B cell (primary cell): ENCODE measurements at regions not wholly inside any gene's neighbourhood (a gene's known extent, or its start where the extent isn't known, plus 50 kb on each side); places are given as distances from the start of the nearest gene placed in this dataset. TPM values are rescaled to one million over a fixed set of nuclear protein-coding genes. Genes with fewer than 3 reads are reported as not detected.

Source experiments
- ATAC-seq: fragments of 200-7000 bp; cut with Tn5 transposase; one replicate; pipeline ENCODE4 v1.10.0; 2021; ENCODE audit warnings: low read depth, mild to moderate bottlenecking, moderate number of reproducible peaks, moderate library complexity
- CTCF ChIA-PET: fragments of 350-600 bp; sonication (Branson Sonifier 250); formaldehyde crosslinking; loops from one replicate; lab custom pipeline; 2021; ENCODE audit warnings: antibody characterized with exemption, inconsistent platforms; lab: Charles Lee
- POLR2A ChIA-PET: fragments of 350-600 bp; sonication (Branson Sonifier 250); formaldehyde crosslinking; loops from one replicate; lab custom pipeline; 2021; ENCODE audit warnings: antibody characterized with exemption; lab: Charles Lee
- DNase-seq: peaks from one replicate; pipeline ENCODE4 v3.0.0; 2013
- H2AFZ ChIP-seq: 2 replicates; pipeline ENCODE4 v1.6.1; 2012; ENCODE audit warnings: mild to moderate bottlenecking, low read depth, low read length; ENCODE audit not compliant: insufficient read depth, poor library complexity, severe bottlenecking
- H3K27ac ChIP-seq, 2 donors: 1 replicate in 1 of 2; 2 replicates in 1 of 2; pipeline ENCODE4 v1.5.1; 2012 to 2013; ENCODE audit warnings: low read length in 2 of 2, mild to moderate bottlenecking in 2 of 2, moderate library complexity in 1 of 2
- H3K27me3 ChIP-seq, 4 experiments: fragments of 200-600 bp in 1 of 4; sonication (generic) in 1 of 4; replicated peaks in 1 of 4; 1 replicate in 2 of 4; 2 replicates in 2 of 4; pipeline versions ENCODE4 v1.6.1 to v1.7.0; 2013 to 2016; ENCODE audit warnings: low read length in 3 of 4, mild to moderate bottlenecking in 2 of 4, mixed read lengths in 1 of 4, moderate library complexity in 1 of 4; ENCODE audit not compliant: insufficient read depth in 4 of 4, control insufficient read depth in 3 of 4; ENCODE audit errors: control extremely low read depth in 1 of 4
- H3K36me3 ChIP-seq, 2 experiments: replicated peaks in 1 of 2; 1 replicate in 1 of 2; 2 replicates in 1 of 2; pipeline versions ENCODE4 v1.6.1 to v1.7.1; 2013; ENCODE audit warnings: low read length in 1 of 2; ENCODE audit not compliant: insufficient read depth in 2 of 2, control insufficient read depth in 1 of 2; ENCODE audit errors: control extremely low read depth in 1 of 2, extremely low read depth in 1 of 2
- H3K4me1 ChIP-seq, 2 donors: fragments of 200-600 bp in 1 of 2; sonication (generic) in 1 of 2; 1 replicate in 1 of 2; 2 replicates in 1 of 2; pipeline versions ENCODE4 v1.5.1 to v1.6.1; 2013 to 2017; ENCODE audit warnings: low read length in 2 of 2; ENCODE audit not compliant: control insufficient read depth in 2 of 2, insufficient read depth in 2 of 2
- H3K4me2 ChIP-seq: replicated peaks from 2 replicates; pipeline ENCODE3; 2012; ENCODE audit warnings: mild to moderate bottlenecking, low read depth, low read length; ENCODE audit not compliant: poor library complexity, severe bottlenecking
- H3K4me3 ChIP-seq, 5 experiments: fragments of 200-600 bp in 1 of 5; sonication (generic) in 1 of 5; 1 replicate in 3 of 5; 2 replicates in 2 of 5; pipeline versions ENCODE4 v1.5.1 to v1.7.0; 2011 to 2016; ENCODE audit warnings: low read length in 4 of 5, mild to moderate bottlenecking in 4 of 5, low read depth in 2 of 5, control low read depth in 1 of 5, moderate library complexity in 1 of 5; ENCODE audit not compliant: insufficient read depth in 1 of 5; ENCODE audit errors: control extremely low read depth in 1 of 5, extremely low read depth in 1 of 5
- H3K79me2 ChIP-seq: fragments of 200-600 bp; sonication (generic); one replicate; pipeline ENCODE4 v1.6.0; 2016; ENCODE audit warnings: low read length; ENCODE audit not compliant: control insufficient read depth, insufficient read depth
- H3K9ac ChIP-seq: fragments of 200-600 bp; sonication (generic); 2 replicates; pipeline ENCODE4 v1.6.1; 2017; ENCODE audit warnings: mild to moderate bottlenecking, low read length, moderate library complexity
- H3K9me3 ChIP-seq, 3 donors: one replicate each; pipeline versions ENCODE4 v1.6.1 to v1.7.1; 2013; ENCODE audit warnings: low read length in 2 of 3; ENCODE audit not compliant: control insufficient read depth in 2 of 3, insufficient read depth in 1 of 3; ENCODE audit errors: control extremely low read depth in 1 of 3
- H4K20me1 ChIP-seq: 2 replicates; pipeline ENCODE4 v1.6.0; 2012; ENCODE audit warnings: mild to moderate bottlenecking, low read length; ENCODE audit not compliant: insufficient read depth, control insufficient read depth, poor library complexity, severe bottlenecking
- H3K27ac Mint-ChIP-seq: one replicate; pipeline ENCODE4 v1.8.0; 2021; ENCODE audit warnings: mixed read lengths
- H3K27me3 Mint-ChIP-seq: one replicate; pipeline ENCODE4 v1.8.0; 2021; ENCODE audit warnings: mixed read lengths
- H3K4me1 Mint-ChIP-seq: one replicate; pipeline ENCODE4 v1.8.0; 2021; ENCODE audit warnings: mixed read lengths
- H3K4me3 Mint-ChIP-seq: one replicate; pipeline ENCODE4 v1.8.0; 2021; ENCODE audit warnings: mixed read lengths
- H3K9me3 Mint-ChIP-seq: one replicate; pipeline ENCODE4 v1.8.0; 2022; ENCODE audit warnings: mixed read lengths; ENCODE audit not compliant: insufficient read depth
- EZH2 ChIP-seq: IDR thresholded peaks from 2 replicates; pipeline ENCODE4 v1.6.1; 2012; ENCODE audit warnings: borderline replicate concordance, low read depth, mild to moderate bottlenecking, moderate library complexity, low read length; ENCODE audit not compliant: insufficient read depth, poor library complexity, severe bottlenecking
- WGBS: methylation state at CpG from one replicate; pipeline ENCODE4 v1.1.5; 2013; ENCODE audit warnings: missing lambda C conversion rate; ENCODE audit not compliant: insufficient coverage; 5-methylcytosine and 5-hydroxymethylcytosine counted together
- intact Hi-C: fragments of 100-400 bp; cut with micrococcal nuclease; formaldehyde crosslinking; loops from one replicate; pipeline ENCODE4 v1.10.0; 2022
- small RNA-seq: library from RNA; depleted of rRNA; stranded (forward); fragments of <200 nt; gene quantifications from one replicate; pipeline ENCODE3, GENCODE V24; 2012; ENCODE audit warnings: low replicate concordance, low read depth; ENCODE audit not compliant: insufficient read length
- TF ChIP-seq, protein P1 (sequence below): fragments of 200-600 bp; IDR thresholded peaks from one replicate; pipeline ENCODE4 v1.8.0; 2022; ENCODE audit warnings: antibody characterized with exemption, mild to moderate bottlenecking

DNA sequence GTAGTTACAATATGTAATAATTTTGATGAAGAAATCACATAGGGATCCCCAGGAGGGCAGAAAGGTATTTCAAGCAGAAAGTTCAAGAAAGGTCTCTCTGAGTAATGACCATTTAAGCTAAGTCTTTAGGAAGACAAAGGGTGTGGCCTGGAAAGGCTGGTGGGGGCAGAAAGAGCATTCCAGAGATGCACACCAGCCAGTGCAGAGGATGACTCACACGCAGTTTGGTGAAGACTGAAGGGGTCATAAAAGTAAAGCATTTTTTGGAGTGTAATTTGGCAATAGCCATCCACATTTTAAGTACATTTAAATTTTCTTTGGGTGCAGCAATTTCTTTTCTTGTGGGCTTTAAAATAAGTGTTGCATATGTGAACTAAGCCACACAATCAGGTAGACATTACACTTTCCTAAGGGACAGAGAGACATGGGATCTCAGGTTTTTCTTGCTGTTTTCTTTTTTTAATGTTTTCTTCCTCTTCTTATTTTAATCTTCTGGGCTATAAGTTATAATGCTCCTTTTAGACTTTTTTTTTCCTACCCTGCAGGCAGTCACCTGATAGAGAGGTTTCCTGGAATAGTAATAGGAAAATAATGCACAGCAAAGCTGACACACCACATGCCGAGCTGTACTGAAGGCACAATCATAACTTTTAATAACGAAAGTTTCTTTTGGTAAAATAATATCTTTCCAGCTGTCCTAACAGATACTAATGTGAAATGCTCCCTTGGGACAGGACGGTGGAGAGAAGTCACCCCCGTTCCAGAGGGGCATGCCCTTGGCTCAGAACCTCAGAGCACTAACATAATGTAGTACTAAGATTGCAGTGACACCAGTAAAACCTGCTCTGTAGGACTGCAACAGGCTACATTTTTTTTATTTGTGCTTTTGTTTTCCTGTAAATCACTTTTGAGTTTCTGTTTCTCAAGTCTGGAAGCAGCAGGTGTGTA is 49.6 kb upstream of the PTPRK start:
- WGBS, result no CpG with 5 or more reads among the region's 5 CpGs
- no peak for ATAC-seq
- Histone ChIP-seq H3K27ac (no peak overlapping the region), H2AFZ (no peak overlapping the region), H3K4me1 (no peaks in the 10 kb centered on the region), H3K79me2 (no peaks in the 10 kb centered on the region), H3K9me3 (peaks cover 0 to 3% (median 0%) of the 10 kb centered on the region in 3 donors), H3K27me3 (no peaks in the 10 kb centered on the region), H3K9ac (no peak overlapping the region), H3K4me3 (no peak overlapping the region), H3K36me3 (no peaks in the 10 kb centered on the region), H3K4me2 (no peak overlapping the region), H4K20me1 (no peaks in the 10 kb centered on the region)
- TF ChIP-seq, protein P1, sequence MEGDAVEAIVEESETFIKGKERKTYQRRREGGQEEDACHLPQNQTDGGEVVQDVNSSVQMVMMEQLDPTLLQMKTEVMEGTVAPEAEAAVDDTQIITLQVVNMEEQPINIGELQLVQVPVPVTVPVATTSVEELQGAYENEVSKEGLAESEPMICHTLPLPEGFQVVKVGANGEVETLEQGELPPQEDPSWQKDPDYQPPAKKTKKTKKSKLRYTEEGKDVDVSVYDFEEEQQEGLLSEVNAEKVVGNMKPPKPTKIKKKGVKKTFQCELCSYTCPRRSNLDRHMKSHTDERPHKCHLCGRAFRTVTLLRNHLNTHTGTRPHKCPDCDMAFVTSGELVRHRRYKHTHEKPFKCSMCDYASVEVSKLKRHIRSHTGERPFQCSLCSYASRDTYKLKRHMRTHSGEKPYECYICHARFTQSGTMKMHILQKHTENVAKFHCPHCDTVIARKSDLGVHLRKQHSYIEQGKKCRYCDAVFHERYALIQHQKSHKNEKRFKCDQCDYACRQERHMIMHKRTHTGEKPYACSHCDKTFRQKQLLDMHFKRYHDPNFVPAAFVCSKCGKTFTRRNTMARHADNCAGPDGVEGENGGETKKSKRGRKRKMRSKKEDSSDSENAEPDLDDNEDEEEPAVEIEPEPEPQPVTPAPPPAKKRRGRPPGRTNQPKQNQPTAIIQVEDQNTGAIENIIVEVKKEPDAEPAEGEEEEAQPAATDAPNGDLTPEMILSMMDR, result no peak
- no peak for TF ChIP-seq EZH2
- no peaks in the 10 kb centered on the region for H3K4me1 Mint-ChIP-seq
- H3K27me3 Mint-ChIP-seq, result no peaks in the 10 kb centered on the region
- DNase-seq, result no peak
- intact Hi-C loops, result no loop called here
- ChIA-PET CTCF (no interaction called here), POLR2A (no interaction called here)
- no peaks in the 10 kb centered on the region for H3K9me3 Mint-ChIP-seq
- H3K4me3 Mint-ChIP-seq, result no peak overlapping the region
- H3K27ac Mint-ChIP-seq, result no peak overlapping the region

Small RNA genes lying in the stretch of these regions (small RNA-seq; reads per million reads assigned to genes)
- gene RF00019, result not detected
